AG04450 (cell line): ENCODE measurements at regions not wholly inside any gene's neighbourhood (a gene's known extent, or its start where the extent isn't known, plus 50 kb on each side); places are given as distances from the start of the nearest gene placed in this dataset.

Experiments
- CTCF ChIA-PET: fragments of 300-600, 350-600 bp; formaldehyde crosslinking; extraction: SDS; loops from one replicate; lab custom pipeline; 2022; ENCODE audit warnings: antibody characterized with exemption, inconsistent platforms; lab: Charles Lee
- POLR2A ChIA-PET: fragments of 350-600 bp; formaldehyde crosslinking; extraction: SDS; loops from one replicate; lab custom pipeline; 2021; ENCODE audit warnings: antibody characterized with exemption, inconsistent platforms; lab: Yijun Ruan, JAX
- DNase-seq: peaks from one replicate; pipeline ENCODE4 v3.0.0-alpha.2; 2011; ENCODE audit warnings: low read depth, low spot score
- H3K27ac ChIP-seq: one replicate; pipeline ENCODE4 v1.5.1; 2012; ENCODE audit warnings: low read depth, low read length, control low read depth
- H3K27me3 ChIP-seq: one replicate; pipeline ENCODE4 v1.6.0; 2012; ENCODE audit warnings: low read length; ENCODE audit not compliant: control insufficient read depth, insufficient read depth
- H3K4me3 ChIP-seq: 2 replicates; pipeline ENCODE4 v1.5.1; 2011; ENCODE audit warnings: mild to moderate bottlenecking, low read depth, low read length, control low read depth
- H3K9me3 ChIP-seq: 2 replicates; pipeline ENCODE4 v1.5.1; 2012; ENCODE audit warnings: low read length; ENCODE audit not compliant: control insufficient read depth, insufficient read depth
- CTCF ChIP-seq: IDR thresholded peaks from 2 replicates; pipeline ENCODE4 v1.5.1; 2011; ENCODE audit warnings: low read depth, low read length, control low read depth, inconsistent platforms

DNA sequence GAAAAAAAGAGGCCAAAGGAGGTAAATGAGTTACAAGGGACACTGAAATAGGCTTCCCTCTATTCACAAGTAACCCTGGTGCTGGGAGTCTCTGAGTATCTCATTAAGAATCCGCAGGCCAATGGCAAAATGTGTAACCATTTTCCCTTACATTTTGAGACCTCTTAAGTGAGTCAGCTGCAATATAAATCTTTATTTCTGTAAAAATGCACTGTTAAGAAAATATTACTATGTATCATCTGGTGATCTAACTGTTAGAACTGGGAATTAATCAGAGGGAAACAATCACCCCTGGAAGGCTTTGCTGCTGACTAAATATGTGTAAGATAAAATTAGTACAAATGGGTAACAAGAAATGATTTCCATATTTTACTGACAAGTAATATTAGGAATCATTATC lies 483.1 kb upstream of the CHST9 start:
- no peaks in the 10 kb centered on the region for H3K27me3 ChIP-seq
- CTCF ChIA-PET = no interaction called here
- POLR2A ChIA-PET = no interaction called here
- no peak overlapping the region for H3K4me3 ChIP-seq
- H3K9me3 ChIP-seq = no peaks in the 10 kb centered on the region; the same call in 1 of the 2 replicates
- TF ChIP-seq CTCF = no peak
- no peak for DNase-seq
- H3K27ac ChIP-seq = no peak overlapping the region

- no peak for DNase-seq
- ChIA-PET POLR2A (no interaction called here), CTCF (no interaction called here)
- Histone ChIP-seq H3K9me3 (no peaks in the 10 kb centered on the region), H3K27me3 (no peaks in the 10 kb centered on the region), H3K27ac (no peak overlapping the region), H3K4me3 (no peak overlapping the region)
- TF ChIP-seq CTCF = no peak
Observed at GRCh38 chr18:27667064-27667463, 482.0 kb upstream of the CHST9 start.

GRCh38 chr18:27666016-27666415 lies 480.9 kb upstream of the CHST9 start:
- Histone ChIP-seq H3K9me3 (no peaks in the 10 kb centered on the region), H3K27me3 (no peaks in the 10 kb centered on the region), H3K27ac (no peak overlapping the region), H3K4me3 (no peak overlapping the region)
- no peak for DNase-seq
- POLR2A ChIA-PET = no interaction called here
- TF ChIP-seq CTCF = no peak
- CTCF ChIA-PET = no interaction called here

GRCh38 chr18:27665264-27665799 lies 480.2 kb upstream of the CHST9 start:
- no peak overlapping the region for H3K27ac ChIP-seq
- TF ChIP-seq CTCF = no peak
- ChIA-PET CTCF (no interaction called here), POLR2A (no interaction called here)
- no peaks in the 10 kb centered on the region for H3K27me3 ChIP-seq
- H3K4me3 ChIP-seq = no peak overlapping the region
- H3K9me3 ChIP-seq = no peaks in the 10 kb centered on the region
- no peak for DNase-seq

DNA sequence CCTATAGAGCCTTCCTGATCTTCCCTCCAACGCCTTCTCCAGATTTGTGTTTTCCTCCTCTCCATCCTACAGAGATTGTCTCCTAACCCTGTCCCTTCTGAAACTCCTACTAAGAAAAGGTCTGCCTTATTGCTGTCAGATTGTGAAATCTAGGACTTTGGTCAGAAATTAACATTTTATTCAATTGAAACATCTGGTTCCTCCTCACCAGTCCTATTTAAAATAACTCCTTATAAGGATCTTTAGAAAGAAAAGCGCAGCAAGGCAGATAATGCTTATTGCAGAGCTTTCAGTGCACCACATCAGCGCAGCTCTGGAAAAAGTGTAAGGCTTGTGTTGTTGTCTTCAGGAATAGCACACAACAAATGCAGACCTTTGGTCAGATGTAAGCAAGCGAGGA lies 477.8 kb upstream of the CHST9 start:
- ChIA-PET POLR2A (no interaction called here), CTCF (no interaction called here)
- no peak overlapping the region for H3K27ac ChIP-seq
- H3K4me3 ChIP-seq = no peak overlapping the region
- H3K9me3 ChIP-seq = no peaks in the 10 kb centered on the region
- no peaks in the 10 kb centered on the region for H3K27me3 ChIP-seq
- no peak for DNase-seq
- no peak for TF ChIP-seq CTCF
